ENCODE measurements at regions not wholly inside any gene's neighbourhood (a gene's known extent, or its start where the extent isn't known, plus 50 kb on each side); places are given as distances from the start of the nearest gene placed in this dataset.

GRCh38 chr18:27353273-27353672, 168.2 kb upstream of the CHST9 start:
- no peak for TF ChIP-seq YY1 (IDR thresholded peaks at IDR 0.05; ENCODE audit: extremely low read depth, insufficient replicate concordance, low read depth, low read length)
- H3K4me2 ChIP-seq (ENCODE audit: low read length): no peak overlapping the region
- H3K9me3 ChIP-seq (ENCODE audit: control insufficient read depth in 1 of 2, insufficient read depth in 1 of 2, low read depth in 1 of 2, low read length in 2 of 2): no peaks in the 10 kb centered on the region
- no peaks in the 10 kb centered on the region for H3K79me2 ChIP-seq (ENCODE audit: insufficient read depth, low read length)
- no peak overlapping the region for H3K27ac ChIP-seq (ENCODE audit: low read depth, low read length)
- H2AFZ ChIP-seq (ENCODE audit: low read depth, low read length, poor library complexity, severe bottlenecking): no peak overlapping the region
- no peak for DNase-seq (ENCODE audit: low read depth, low spot score)
- intact Hi-C loops (cut with micrococcal nuclease): no loop called here
- no peaks in the 10 kb centered on the region for H3K36me3 ChIP-seq (ENCODE audit: control insufficient read depth in 1 of 2, insufficient read depth in 2 of 2, low read length in 2 of 2)
- no peaks in the 10 kb centered on the region for H3K9me2 ChIP-seq (ENCODE audit: insufficient read depth)
- no TSS peak for BruUV-seq (replicated peaks)
- H3K4me3 ChIP-seq (replicated peaks in 1 of 2; ENCODE audit: low read depth in 1 of 2, low read length in 2 of 2): no peak overlapping the region
- ChIA-PET POLR2A (no interaction called here), RAD21 (ENCODE audit: low non-redundant PET in 1 of 2, low total read pairs in 2 of 2, uncharacterized antibody in 2 of 2, unreplicated experiment in 2 of 2) (no interaction called here), CTCF (no interaction called here)
- H4K20me1 ChIP-seq (ENCODE audit: insufficient read depth): no peaks in the 10 kb centered on the region
- H3K4me1 ChIP-seq (ENCODE audit: control insufficient read depth in 1 of 2, insufficient read depth in 2 of 2, low read length in 2 of 2): no peaks in the 10 kb centered on the region
- no peak for ATAC-seq
- H3K27me3 ChIP-seq (ENCODE audit: insufficient read depth, low read length): no peaks in the 10 kb centered on the region
- H3K9ac ChIP-seq (ENCODE audit: low read length): no peak overlapping the region

GRCh38 chr18:27349284-27349882, 164.3 kb upstream of the CHST9 start:
- ChIA-PET POLR2A (no interaction called here), CTCF (no interaction called here), RAD21 (ENCODE audit: low non-redundant PET in 1 of 2, low total read pairs in 2 of 2, uncharacterized antibody in 2 of 2, unreplicated experiment in 2 of 2) (no interaction called here)
- no peaks in the 10 kb centered on the region for H4K20me1 ChIP-seq (ENCODE audit: insufficient read depth)
- no peaks in the 10 kb centered on the region for H3K79me2 ChIP-seq (ENCODE audit: insufficient read depth, low read length)
- H3K4me2 ChIP-seq (ENCODE audit: low read length): no peak overlapping the region
- H3K4me3 ChIP-seq (replicated peaks in 1 of 2; ENCODE audit: low read depth in 1 of 2, low read length in 2 of 2): no peak overlapping the region
- no TSS peak for BruUV-seq (replicated peaks)
- H2AFZ ChIP-seq (ENCODE audit: low read depth, low read length, poor library complexity, severe bottlenecking): no peak overlapping the region
- TF ChIP-seq FOSL1 (IDR thresholded peaks at IDR 0.05; ENCODE audit: low read depth) (no peak), EZH2 (IDR thresholded peaks at IDR 0.05) (no peak), ELF1 (IDR thresholded peaks at IDR 0.05; ENCODE audit: borderline replicate concordance, low read depth) (no peak)
- intact Hi-C loops (cut with micrococcal nuclease): no loop called here
- H3K4me1 ChIP-seq (ENCODE audit: control insufficient read depth in 1 of 2, insufficient read depth in 2 of 2, low read length in 2 of 2): no peaks in the 10 kb centered on the region
- H3K9me2 ChIP-seq (ENCODE audit: insufficient read depth): no peaks in the 10 kb centered on the region
- H3K27me3 ChIP-seq (ENCODE audit: insufficient read depth, low read length): 0 out of 2 replicates have a peak, but pooled peaks cover 5% of the 10 kb centered on the region
- no peak for DNase-seq (ENCODE audit: low read depth, low spot score)
- no peak for ATAC-seq
- H3K9ac ChIP-seq (ENCODE audit: low read length): no peak overlapping the region
- H3K27ac ChIP-seq (ENCODE audit: low read depth, low read length): no peak overlapping the region
- H3K9me3 ChIP-seq (ENCODE audit: control insufficient read depth in 1 of 2, insufficient read depth in 1 of 2, low read depth in 1 of 2, low read length in 2 of 2): no peaks in the 10 kb centered on the region; a peak in 1 of 4 replicates
- H3K36me3 ChIP-seq (ENCODE audit: control insufficient read depth in 1 of 2, insufficient read depth in 2 of 2, low read length in 2 of 2): no peaks in the 10 kb centered on the region

All from HCT116 (cell line).